ENCODE measurements at regions not wholly inside any gene's neighbourhood (a gene's known extent, or its start where the extent isn't known, plus 50 kb on each side); places are given as distances from the start of the nearest gene placed in this dataset.

- intact Hi-C loops (cut with DNase I), result loop anchor here in 3 of 10 donors (5.0 kb wide), 2 partner anchors 33 to 38 kb away; no protein-coding TSS in a partner anchor
- ATAC-seq, result no peak
- WGBS, 4 donors, result 77 to 82% (median 78%) methylated on average over 3 of the region's 3 CpGs
Observed at GRCh38 chr10:114724716-114725106, 66.6 kb upstream of the ABLIM1 start.

GRCh38 chr10:114726820-114727271, 68.8 kb upstream of the ABLIM1 start:
- Histone ChIP-seq H3K27ac (peak overlapping the region in 5 of 12 donors; percentile 13 to 28 (median 19)), H3K9me3 (peaks cover 0 to 4% (median 0%) of the 10 kb centered on the region in 12 donors), H3K27me3 (no peaks in the 10 kb centered on the region), H3K4me3 (no peak overlapping the region), H3K36me3 (no peaks in the 10 kb centered on the region), H3K4me1 (peaks cover 3 to 59% (median 19%) of the 10 kb centered on the region in 12 donors)
- no peak for TF ChIP-seq CTCF (IDR thresholded peaks at IDR 0.05)
- TF ChIP-seq POLR2A (IDR thresholded peaks at IDR 0.05), result no peak
- DNase-seq (no peak), ATAC-seq (no peak)
- WGBS, 4 donors, result 71 to 77% (median 72%) methylated on average over 3 of the region's 3 CpGs
- intact Hi-C loops (cut with DNase I), result no loop called here

More at GRCh38 chr10:114724716-114725106, 66.6 kb upstream of the ABLIM1 start:
- Histone ChIP-seq H3K27me3 (no peaks in the 10 kb centered on the region), H3K9me3 (peaks cover 0 to 4% (median 0%) of the 10 kb centered on the region in 12 donors), H3K4me1 (peaks cover 3 to 77% (median 36%) of the 10 kb centered on the region in 12 donors), H3K4me3 (no peak overlapping the region), H3K27ac (peak overlapping the region in 4 of 12 donors; percentile 13 to 43 (median 21)), H3K36me3 (no peaks in the 10 kb centered on the region)
- TF ChIP-seq POLR2A (IDR thresholded peaks at IDR 0.05), result no peak
- no peak for TF ChIP-seq CTCF (IDR thresholded peaks at IDR 0.05)
- no peak for DNase-seq

DNA sequence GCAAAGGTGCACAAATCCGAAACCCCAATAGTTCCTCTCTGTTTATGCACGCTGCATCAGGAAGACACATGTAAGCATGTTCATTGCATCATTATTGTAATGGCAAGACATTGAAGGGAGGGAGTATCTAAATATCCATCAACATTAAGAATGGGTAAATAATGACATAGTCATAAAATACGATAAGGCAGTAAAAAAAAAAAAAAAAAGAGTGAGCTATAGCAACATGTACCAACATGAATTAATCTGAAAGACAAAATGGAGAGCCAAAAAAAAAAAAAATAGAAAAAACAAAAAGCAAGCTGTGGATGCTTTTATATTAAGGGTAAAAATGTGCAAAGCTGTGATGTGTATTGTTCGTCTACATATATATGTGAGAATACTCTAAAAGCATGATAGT, 70.2 kb upstream of the ABLIM1 start:
- Histone ChIP-seq H3K4me1 (peaks cover 0 to 53% (median 9%) of the 10 kb centered on the region in 12 donors), H3K4me3 (no peak overlapping the region), H3K27ac (peak overlapping the region in 1 of 12 donors; percentile 40), H3K36me3 (no peaks in the 10 kb centered on the region), H3K9me3 (peaks cover 0 to 4% (median 0%) of the 10 kb centered on the region in 12 donors), H3K27me3 (no peaks in the 10 kb centered on the region)
- no peak for DNase-seq
- 87 to 96% (median 91%) methylated on average over 4 of the region's 4 CpGs for WGBS, 4 donors
- intact Hi-C loops (cut with DNase I), result no loop called here
- ATAC-seq, result no peak
- TF ChIP-seq POLR2A (IDR thresholded peaks at IDR 0.05) (no peak), CTCF (IDR thresholded peaks at IDR 0.05) (no peak)

- Histone ChIP-seq H3K36me3 (no peaks in the 10 kb centered on the region), H3K4me1 (peaks cover 0 to 54% (median 8%) of the 10 kb centered on the region in 12 donors), H3K9me3 (peaks cover 0 to 4% (median 0%) of the 10 kb centered on the region in 12 donors), H3K4me3 (no peak overlapping the region), H3K27ac (peak overlapping the region in 11 of 12 donors; percentile 7 to 43 (median 25)), H3K27me3 (no peaks in the 10 kb centered on the region)
- no peak for DNase-seq
- ATAC-seq, result no peak
- intact Hi-C loops (cut with DNase I), result no loop called here
- WGBS, 4 donors, result 52 to 63% (median 59%) methylated on average over 3 of the region's 3 CpGs
- no peak for TF ChIP-seq POLR2A (IDR thresholded peaks at IDR 0.05)
- TF ChIP-seq CTCF (IDR thresholded peaks at IDR 0.05), result no peak
Observed at GRCh38 chr10:114729103-114729659, 71.1 kb upstream of the ABLIM1 start.

Measured in heart left ventricle (tissue), 16 donors.